ENCODE measurements at regions not wholly inside any gene's neighbourhood (a gene's known extent, or its start where the extent isn't known, plus 50 kb on each side); places are given as distances from the start of the nearest gene placed in this dataset.

DNA sequence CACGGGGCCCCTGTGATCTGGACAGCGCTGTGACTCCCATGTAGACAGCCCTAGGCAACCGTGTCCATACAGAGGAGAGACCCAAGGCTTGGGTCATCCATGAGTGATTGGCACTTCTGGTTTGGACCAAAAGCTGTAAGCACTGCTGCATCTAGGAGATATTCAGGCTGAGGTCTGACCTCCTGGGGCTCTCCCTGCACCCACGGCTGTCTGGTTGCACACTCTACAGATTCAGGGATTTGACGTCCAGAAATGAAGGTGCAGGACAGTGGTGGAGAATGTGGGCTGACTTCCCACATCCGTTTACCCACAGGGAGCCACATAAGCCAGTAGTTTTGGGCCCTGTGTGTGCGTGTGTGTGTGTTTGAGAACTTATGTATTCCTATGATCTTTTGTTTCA lies 76.2 kb upstream of the ARHGEF7 start:
- POLR2A ChIA-PET = no interaction called here
- TF ChIP-seq, protein P1, sequence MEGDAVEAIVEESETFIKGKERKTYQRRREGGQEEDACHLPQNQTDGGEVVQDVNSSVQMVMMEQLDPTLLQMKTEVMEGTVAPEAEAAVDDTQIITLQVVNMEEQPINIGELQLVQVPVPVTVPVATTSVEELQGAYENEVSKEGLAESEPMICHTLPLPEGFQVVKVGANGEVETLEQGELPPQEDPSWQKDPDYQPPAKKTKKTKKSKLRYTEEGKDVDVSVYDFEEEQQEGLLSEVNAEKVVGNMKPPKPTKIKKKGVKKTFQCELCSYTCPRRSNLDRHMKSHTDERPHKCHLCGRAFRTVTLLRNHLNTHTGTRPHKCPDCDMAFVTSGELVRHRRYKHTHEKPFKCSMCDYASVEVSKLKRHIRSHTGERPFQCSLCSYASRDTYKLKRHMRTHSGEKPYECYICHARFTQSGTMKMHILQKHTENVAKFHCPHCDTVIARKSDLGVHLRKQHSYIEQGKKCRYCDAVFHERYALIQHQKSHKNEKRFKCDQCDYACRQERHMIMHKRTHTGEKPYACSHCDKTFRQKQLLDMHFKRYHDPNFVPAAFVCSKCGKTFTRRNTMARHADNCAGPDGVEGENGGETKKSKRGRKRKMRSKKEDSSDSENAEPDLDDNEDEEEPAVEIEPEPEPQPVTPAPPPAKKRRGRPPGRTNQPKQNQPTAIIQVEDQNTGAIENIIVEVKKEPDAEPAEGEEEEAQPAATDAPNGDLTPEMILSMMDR (IDR thresholded peaks at IDR 0.05; ENCODE audit: control extremely low read depth, extremely low read depth, low read depth, missing control alignments) = no peak
- CTCF ChIA-PET = interaction anchor here (1.2 to 1.3 kb wide), 2 partner anchors 29 to 124 kb away, joined by 4 read pairs; partner anchors contain the start of gene ANKRD10

DNA sequence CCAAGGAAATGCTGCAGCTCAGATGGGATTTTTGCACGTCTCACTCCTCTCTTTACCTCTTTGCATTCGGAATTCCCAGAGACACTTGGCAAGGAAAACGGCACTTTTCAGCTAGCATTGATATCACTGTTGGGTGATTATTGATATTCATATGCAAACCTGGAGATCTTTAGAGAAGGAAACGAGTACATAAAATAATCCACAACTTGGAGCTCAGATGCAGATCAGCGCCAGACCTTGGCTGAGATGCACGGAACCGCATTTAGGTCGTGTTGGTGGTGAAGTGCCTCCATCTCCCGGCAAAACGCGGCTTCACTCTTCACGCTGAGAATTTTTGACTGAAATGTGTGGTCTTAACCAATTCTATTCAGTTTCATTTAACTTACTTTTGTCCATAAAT lies 77.2 kb upstream of the ARHGEF7 start:
- no peak for DNase-seq (ENCODE audit: extremely low spot score)
- ChIA-PET CTCF (interaction anchor here (1.2 to 1.4 kb wide), 3 partner anchors 26 to 123 kb away, joined by 4 read pairs; partner anchors contain the start of gene ANKRD10), POLR2A (no interaction called here)
- TF ChIP-seq, protein P1 (IDR thresholded peaks at IDR 0.05; ENCODE audit: control extremely low read depth, extremely low read depth, low read depth, missing control alignments) = no peak

More for the DNA sequence above, 76.2 kb upstream of the ARHGEF7 start:
- DNase-seq (ENCODE audit: extremely low spot score) = no peak

DNA sequence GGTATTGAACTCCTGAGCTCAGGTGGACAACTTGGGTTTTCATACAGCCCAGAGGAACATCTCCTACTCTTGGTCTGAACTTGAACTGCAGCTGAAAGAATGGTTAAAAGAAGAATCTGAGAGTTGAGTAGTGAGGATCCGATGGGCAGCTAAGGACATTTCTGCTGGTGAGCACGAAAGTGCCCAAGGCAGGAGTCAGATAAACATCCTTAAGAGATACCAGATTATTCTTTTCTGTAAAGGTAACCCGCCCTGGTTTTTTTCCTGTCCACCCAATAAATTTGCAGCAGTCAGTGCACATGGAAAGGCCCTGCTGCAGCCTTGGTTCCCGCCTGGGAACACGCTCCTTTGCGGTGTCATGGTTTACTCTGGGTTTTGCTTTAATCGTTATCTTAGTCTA lies 78.4 kb upstream of the ARHGEF7 start:
- CTCF ChIA-PET = interaction anchor here (1.0 to 1.4 kb wide), 3 partner anchors 10 to 32 kb away, joined by 3 to 4 read pairs (median 4); no protein-coding TSS in a partner anchor
- DNase-seq (ENCODE audit: extremely low spot score) = no peak
- TF ChIP-seq, protein P1 (IDR thresholded peaks at IDR 0.05; ENCODE audit: control extremely low read depth, extremely low read depth, low read depth, missing control alignments) = no peak
- POLR2A ChIA-PET = no interaction called here

DNA sequence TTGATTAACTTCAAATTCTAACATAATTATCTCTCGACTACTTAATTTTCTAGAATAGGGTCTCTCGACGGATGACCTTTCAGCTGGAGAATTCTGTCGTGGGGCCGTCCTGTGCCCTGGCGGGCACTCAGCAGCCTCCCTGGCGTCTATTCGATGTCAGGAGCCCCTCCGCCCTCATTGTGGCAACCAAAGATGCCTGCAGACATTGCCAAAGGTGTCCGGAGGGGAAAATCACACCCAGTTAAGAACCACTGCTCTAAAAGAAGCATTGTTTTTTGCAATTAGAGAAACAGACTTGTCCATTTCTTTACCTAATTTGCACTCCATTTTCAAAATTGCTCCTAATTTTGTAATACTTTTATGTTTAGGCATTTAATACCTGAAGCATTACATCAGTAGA lies 79.2 kb upstream of the ARHGEF7 start:
- TF ChIP-seq, protein P1 (IDR thresholded peaks at IDR 0.05; ENCODE audit: control extremely low read depth, extremely low read depth, low read depth, missing control alignments) = no peak
- CTCF ChIA-PET = interaction anchor here (1.3 to 1.4 kb wide), 2 partner anchors 12 to 33 kb away, joined by 4 read pairs; no protein-coding TSS in a partner anchor
- DNase-seq (ENCODE audit: extremely low spot score) = no peak
- POLR2A ChIA-PET = no interaction called here

DNA sequence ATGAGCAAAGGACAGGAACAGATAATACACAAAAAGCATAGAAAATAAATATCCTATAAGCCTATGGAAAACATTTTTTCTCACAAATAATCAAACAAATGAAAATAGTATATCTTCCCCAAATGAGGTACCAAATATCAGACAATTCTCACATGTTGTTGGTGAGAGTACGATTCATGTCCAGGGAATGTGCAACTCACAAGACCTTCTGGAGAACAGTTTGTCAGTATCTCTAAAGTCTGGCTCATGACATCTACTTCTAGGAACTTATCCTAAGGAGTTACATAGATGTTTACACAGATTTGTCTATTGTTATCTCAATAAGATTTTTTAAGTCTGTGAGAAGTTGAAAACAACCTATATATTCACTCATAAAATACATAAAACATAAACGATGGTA lies 80.3 kb upstream of the ARHGEF7 start:
- TF ChIP-seq, protein P1 (IDR thresholded peaks at IDR 0.05; ENCODE audit: control extremely low read depth, extremely low read depth, low read depth, missing control alignments) = no peak
- CTCF ChIA-PET = interaction anchor here (1.3 kb wide), 1 partner anchor 13 kb away, joined by 4 read pairs; no protein-coding TSS in a partner anchor
- no peak for DNase-seq (ENCODE audit: extremely low spot score)

DNA sequence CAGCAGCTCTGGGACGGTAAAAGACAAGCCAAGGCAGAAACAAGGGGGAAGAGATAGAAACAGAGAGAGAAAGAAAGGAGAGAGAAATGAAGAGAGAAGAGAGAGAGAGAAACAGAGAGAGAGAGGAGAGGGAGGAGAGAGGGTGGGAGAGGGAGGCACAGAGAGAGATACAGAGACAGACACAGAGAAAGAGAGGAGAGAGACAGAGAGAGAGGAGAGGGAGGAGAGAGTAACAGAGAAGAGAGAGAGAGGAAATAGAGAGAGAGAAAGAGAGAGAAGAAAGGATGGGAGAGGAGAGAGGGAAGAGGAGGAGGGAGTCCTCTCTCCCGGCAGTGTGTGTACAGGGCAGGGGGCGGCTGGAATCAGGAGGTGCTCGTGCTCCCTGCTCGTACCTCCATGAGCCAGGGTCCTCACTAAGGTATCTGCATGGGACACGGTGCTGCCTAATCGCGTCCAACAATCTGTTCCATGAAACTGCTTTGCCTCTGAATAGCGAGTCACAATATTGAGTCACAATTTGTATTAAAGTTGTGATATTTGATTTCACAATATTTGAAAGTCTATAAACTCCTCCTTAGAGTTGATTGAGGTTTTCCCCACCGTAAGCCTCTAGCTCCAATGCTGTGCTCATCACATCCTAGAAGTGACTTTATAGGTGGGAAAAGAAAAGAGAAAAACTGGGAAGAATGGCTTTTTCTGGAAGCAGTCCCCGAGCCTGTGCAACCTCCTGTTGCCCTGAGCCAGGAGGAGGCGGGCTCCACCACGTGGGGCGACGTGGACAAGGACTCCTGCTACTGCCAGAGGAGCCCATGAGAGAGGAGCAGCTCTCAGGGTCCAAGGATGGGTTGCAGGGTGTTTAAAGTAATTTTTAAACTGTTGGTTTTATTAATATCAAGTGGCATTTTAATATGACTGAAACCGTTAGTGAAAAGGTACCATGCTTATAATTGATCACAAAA lies 81.7 kb upstream of the ARHGEF7 start:
- TF ChIP-seq, protein P1 (IDR thresholded peaks at IDR 0.05; ENCODE audit: control extremely low read depth, extremely low read depth, low read depth, missing control alignments) = no peak
- POLR2A ChIA-PET = no interaction called here
- DNase-seq (ENCODE audit: extremely low spot score) = no peak
- CTCF ChIA-PET = interaction anchor here (1.6 kb wide), 1 partner anchor 11 kb away, joined by 3 read pairs; no protein-coding TSS in a partner anchor

More for the DNA sequence above, 80.3 kb upstream of the ARHGEF7 start:
- POLR2A ChIA-PET = no interaction called here

Measured in GM10248 (cell line).